H9 (cell line): ENCODE measurements at regions not wholly inside any gene's neighbourhood (a gene's known extent, or its start where the extent isn't known, plus 50 kb on each side); places are given as distances from the start of the nearest gene placed in this dataset.

ENCODE experiments used
- DNase-seq: peaks from one replicate; pipeline ENCODE4 v3.0.0-alpha.2; 2017
- H2AFZ ChIP-seq: one replicate; pipeline ENCODE4 v1.6.1; 2013; ENCODE audit warnings: mild to moderate bottlenecking, low read length, control low read depth, moderate library complexity
- H2AK5ac ChIP-seq: 2 replicates; pipeline ENCODE4 v1.6.1; 2013; ENCODE audit warnings: low read length, control low read depth, mixed read lengths; ENCODE audit not compliant: insufficient read length
- H2BK120ac ChIP-seq: one replicate; pipeline ENCODE4 v1.6.1; 2013; ENCODE audit warnings: low read depth, mild to moderate bottlenecking, low read length, control low read depth, inconsistent platforms; ENCODE audit not compliant: poor library complexity, severe bottlenecking
- H2BK12ac ChIP-seq: 2 replicates; pipeline ENCODE4 v1.6.1; 2013; ENCODE audit warnings: low read length, control low read depth, mixed read lengths, low read depth; ENCODE audit not compliant: insufficient read length
- H2BK15ac ChIP-seq: 2 replicates; pipeline ENCODE4 v1.6.1; 2013; ENCODE audit warnings: low read depth, low read length, control low read depth
- H2BK20ac ChIP-seq: one replicate; pipeline ENCODE4 v1.6.1; 2013; ENCODE audit warnings: low read depth, mild to moderate bottlenecking, low read length, control low read depth, inconsistent platforms; ENCODE audit not compliant: poor library complexity, severe bottlenecking
- H2BK5ac ChIP-seq: 2 replicates; pipeline ENCODE4 v1.6.1; 2013; ENCODE audit warnings: low read length, control low read depth, mixed read lengths; ENCODE audit not compliant: insufficient read length
- H3K14ac ChIP-seq: 2 replicates; pipeline ENCODE4 v1.6.1; 2013; ENCODE audit warnings: low read length, control low read depth; ENCODE audit not compliant: insufficient read depth
- H3K18ac ChIP-seq: 2 replicates; pipeline ENCODE4 v1.6.1; 2013; ENCODE audit warnings: low read depth, mild to moderate bottlenecking, mixed read lengths, low read length, control low read depth; ENCODE audit not compliant: insufficient read length
- H3K23ac ChIP-seq: 2 replicates; pipeline ENCODE4 v1.6.1; 2013; ENCODE audit warnings: low read length, control low read depth, mixed read lengths, low read depth; ENCODE audit not compliant: insufficient read length
- H3K23me2 ChIP-seq: 2 replicates; pipeline ENCODE4 v1.6.1; 2013; ENCODE audit warnings: low read depth, mild to moderate bottlenecking, mixed read lengths, low read length, control low read depth; ENCODE audit not compliant: insufficient read length, poor library complexity, severe bottlenecking
- H3K27ac ChIP-seq: 2 replicates; pipeline ENCODE4 v1.5.1; 2013; ENCODE audit warnings: low read length, control low read depth, mixed read lengths, low read depth; ENCODE audit not compliant: insufficient read length
- H3K27me3 ChIP-seq: 2 replicates; pipeline ENCODE4 v1.6.1; 2013; ENCODE audit warnings: low read length, control low read depth, inconsistent platforms; ENCODE audit not compliant: insufficient read depth
- H3K4ac ChIP-seq: 2 replicates; pipeline ENCODE4 v1.6.1; 2013; ENCODE audit warnings: low read depth, mild to moderate bottlenecking, control low read depth, inconsistent platforms, low read length, moderate library complexity
- H3K4me1 ChIP-seq: 2 replicates; pipeline ENCODE4 v1.6.1; 2013; ENCODE audit warnings: low read length, control low read depth, inconsistent platforms; ENCODE audit not compliant: insufficient read depth
- H3K4me2 ChIP-seq: 2 replicates; pipeline ENCODE4 v1.6.1; 2013; ENCODE audit warnings: low read length, control low read depth, mixed read lengths; ENCODE audit not compliant: insufficient read length, insufficient read depth
- H3K56ac ChIP-seq: 2 replicates; pipeline ENCODE4 v1.6.1; 2013; ENCODE audit warnings: low read depth, mild to moderate bottlenecking, mixed read lengths, low read length, control low read depth; ENCODE audit not compliant: insufficient read length
- H3K79me1 ChIP-seq: 2 replicates; pipeline ENCODE4 v1.6.1; 2013; ENCODE audit warnings: low read depth, mild to moderate bottlenecking, moderate library complexity, low read length, control low read depth, inconsistent platforms; ENCODE audit not compliant: insufficient read depth, poor library complexity, severe bottlenecking
- H3K79me2 ChIP-seq: 2 replicates; pipeline ENCODE4 v1.6.1; 2013; ENCODE audit warnings: low read length, control low read depth, inconsistent platforms; ENCODE audit not compliant: insufficient read depth
- H3K9ac ChIP-seq: 2 replicates; pipeline ENCODE4 v1.6.1; 2013; ENCODE audit warnings: low read length, control low read depth, mixed read lengths; ENCODE audit not compliant: insufficient read length; ENCODE audit errors: extremely low read depth
- H3K9me3 ChIP-seq: one replicate; pipeline ENCODE4 v1.6.1; 2013; ENCODE audit warnings: low read depth, low read length, inconsistent platforms; ENCODE audit not compliant: control insufficient read depth
- H3T11ph ChIP-seq: one replicate; pipeline ENCODE4 v1.6.1; 2013; ENCODE audit warnings: mild to moderate bottlenecking, low read length, control low read depth, inconsistent platforms
- H4K20me1 ChIP-seq: one replicate; pipeline ENCODE4 v1.6.1; 2013; ENCODE audit not compliant: control insufficient read depth, insufficient read length, insufficient read depth
- H4K5ac ChIP-seq: 2 replicates; pipeline ENCODE4 v1.6.1; 2013; ENCODE audit warnings: low read depth, mild to moderate bottlenecking, mixed read lengths, low read length, control low read depth; ENCODE audit not compliant: insufficient read length
- H4K8ac ChIP-seq: replicated peaks from 2 replicates; pipeline ENCODE4 v1.6.1; 2013; ENCODE audit warnings: low read length, control low read depth, mixed read lengths, low read depth; ENCODE audit not compliant: insufficient read length
- H4K91ac ChIP-seq: 2 replicates; pipeline ENCODE4 v1.6.1; 2013; ENCODE audit warnings: low read depth, mild to moderate bottlenecking, moderate library complexity, mixed read lengths, low read length, control low read depth; ENCODE audit not compliant: insufficient read length
- H3K27ac Mint-ChIP-seq, 3 experiments: 2 replicates in 2 of 3; 3 replicates in 1 of 3; pipeline ENCODE4 v1.8.0; 2020 to 2021; ENCODE audit warnings: mixed read lengths in 3 of 3, mild to moderate bottlenecking in 1 of 3, moderate library complexity in 1 of 3
- H3K27me3 Mint-ChIP-seq: 2 replicates; pipeline ENCODE4 v1.8.0; 2021; ENCODE audit warnings: low read depth, mild to moderate bottlenecking, moderate library complexity, mixed read lengths
- H3K36me3 Mint-ChIP-seq, 3 experiments: 2 replicates in 2 of 3; 3 replicates in 1 of 3; pipeline ENCODE4 v1.8.0; 2020 to 2021; ENCODE audit warnings: low read depth in 3 of 3, mixed read lengths in 3 of 3; ENCODE audit not compliant: insufficient read depth in 1 of 3
- H3K4me1 Mint-ChIP-seq, 2 experiments: 2 replicates each; pipeline ENCODE4 v1.8.0; 2020; ENCODE audit warnings: mixed read lengths in 2 of 2
- H3K4me3 Mint-ChIP-seq, 2 experiments: 2 replicates in 1 of 2; 3 replicates in 1 of 2; pipeline ENCODE4 v1.8.0; 2020 to 2021; ENCODE audit warnings: mild to moderate bottlenecking in 2 of 2, mixed read lengths in 2 of 2, moderate library complexity in 1 of 2
- H3K9me3 Mint-ChIP-seq, 2 experiments: 2 replicates in 1 of 2; 3 replicates in 1 of 2; pipeline ENCODE4 v1.8.0; 2020; ENCODE audit warnings: mild to moderate bottlenecking in 2 of 2, mixed read lengths in 2 of 2, moderate library complexity in 1 of 2
- CTCF ChIP-seq: fragments of 200-600 bp; sonication (generic); conservative IDR thresholded peaks from 3 replicates; pipeline ENCODE4 v1.8.0; 2021; ENCODE audit warnings: antibody characterized with exemption, mild to moderate bottlenecking
- WGBS: extraction: QIAGEN DNeasy Blood & Tissue Kit; methylation state at CpG from one replicate; pipeline ENCODE4 v1.1.7; 2013; ENCODE audit warnings: missing lambda C conversion rate, low lambda C conversion rate, mixed read lengths; ENCODE audit not compliant: insufficient read length; ENCODE audit errors: extremely low coverage; 5-methylcytosine and 5-hydroxymethylcytosine counted together

- Histone ChIP-seq H2AFZ (no peak overlapping the region), H3T11ph (no peak overlapping the region), H2BK20ac (no peak overlapping the region), H3K27ac (no peak overlapping the region), H3K4me1 (no peaks in the 10 kb centered on the region), H2BK120ac (no peak overlapping the region), H2BK15ac (no peak overlapping the region), H3K14ac (no peak overlapping the region), H3K56ac (no peak overlapping the region), H3K4me2 (no peak overlapping the region), H4K8ac (no peak overlapping the region), H3K27me3 (no peaks in the 10 kb centered on the region), H4K5ac (no peak overlapping the region), H3K4ac (no peak overlapping the region), H2BK5ac (no peak overlapping the region), H4K20me1 (no peaks in the 10 kb centered on the region), H3K23me2 (no peaks in the 10 kb centered on the region), H3K9me3 (no peaks in the 10 kb centered on the region), H3K18ac (no peak overlapping the region), H2BK12ac (no peak overlapping the region), H3K79me1 (no peaks in the 10 kb centered on the region), H3K23ac (no peak overlapping the region), H3K9ac (no peak overlapping the region), H2AK5ac (no peak overlapping the region), H3K79me2 (no peaks in the 10 kb centered on the region), H4K91ac (no peak overlapping the region)
- H3K27me3 Mint-ChIP-seq, result no peaks in the 10 kb centered on the region
- TF ChIP-seq CTCF, result no peak
- no peak for DNase-seq
- H3K4me3 Mint-ChIP-seq, result no peak overlapping the region
- H3K9me3 Mint-ChIP-seq, result no peaks in the 10 kb centered on the region
- H3K4me1 Mint-ChIP-seq, result peaks cover 0 to 3% of the 10 kb centered on the region in 2 experiments; a peak in 1 of 4 replicates
- no peaks in the 10 kb centered on the region for H3K36me3 Mint-ChIP-seq
- no CpG with 5 or more reads among the region's 3 CpGs for WGBS
- H3K27ac Mint-ChIP-seq, result no peak overlapping the region; a peak in 1 of 7 replicates
These were observed 336.9 kb upstream of the PKDCC start for GRCh38 chr2:41710944-41711343.
